GM12801 (cell line): ENCODE measurements at regions not wholly inside any gene's neighbourhood (a gene's known extent, or its start where the extent isn't known, plus 50 kb on each side); places are given as distances from the start of the nearest gene placed in this dataset.

Source experiments
- TF ChIP-seq, protein P1 (sequence below): IDR thresholded peaks from one replicate; pipeline ENCODE4 v1.5.1; 2011; ENCODE audit warnings: control low read depth; ENCODE audit not compliant: insufficient read length; ENCODE audit errors: extremely low read depth

GRCh38 chr12:92503029-92503931, 199.5 kb upstream of the PLEKHG7 start:
- TF ChIP-seq, protein P1, sequence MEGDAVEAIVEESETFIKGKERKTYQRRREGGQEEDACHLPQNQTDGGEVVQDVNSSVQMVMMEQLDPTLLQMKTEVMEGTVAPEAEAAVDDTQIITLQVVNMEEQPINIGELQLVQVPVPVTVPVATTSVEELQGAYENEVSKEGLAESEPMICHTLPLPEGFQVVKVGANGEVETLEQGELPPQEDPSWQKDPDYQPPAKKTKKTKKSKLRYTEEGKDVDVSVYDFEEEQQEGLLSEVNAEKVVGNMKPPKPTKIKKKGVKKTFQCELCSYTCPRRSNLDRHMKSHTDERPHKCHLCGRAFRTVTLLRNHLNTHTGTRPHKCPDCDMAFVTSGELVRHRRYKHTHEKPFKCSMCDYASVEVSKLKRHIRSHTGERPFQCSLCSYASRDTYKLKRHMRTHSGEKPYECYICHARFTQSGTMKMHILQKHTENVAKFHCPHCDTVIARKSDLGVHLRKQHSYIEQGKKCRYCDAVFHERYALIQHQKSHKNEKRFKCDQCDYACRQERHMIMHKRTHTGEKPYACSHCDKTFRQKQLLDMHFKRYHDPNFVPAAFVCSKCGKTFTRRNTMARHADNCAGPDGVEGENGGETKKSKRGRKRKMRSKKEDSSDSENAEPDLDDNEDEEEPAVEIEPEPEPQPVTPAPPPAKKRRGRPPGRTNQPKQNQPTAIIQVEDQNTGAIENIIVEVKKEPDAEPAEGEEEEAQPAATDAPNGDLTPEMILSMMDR, result no peak

DNA sequence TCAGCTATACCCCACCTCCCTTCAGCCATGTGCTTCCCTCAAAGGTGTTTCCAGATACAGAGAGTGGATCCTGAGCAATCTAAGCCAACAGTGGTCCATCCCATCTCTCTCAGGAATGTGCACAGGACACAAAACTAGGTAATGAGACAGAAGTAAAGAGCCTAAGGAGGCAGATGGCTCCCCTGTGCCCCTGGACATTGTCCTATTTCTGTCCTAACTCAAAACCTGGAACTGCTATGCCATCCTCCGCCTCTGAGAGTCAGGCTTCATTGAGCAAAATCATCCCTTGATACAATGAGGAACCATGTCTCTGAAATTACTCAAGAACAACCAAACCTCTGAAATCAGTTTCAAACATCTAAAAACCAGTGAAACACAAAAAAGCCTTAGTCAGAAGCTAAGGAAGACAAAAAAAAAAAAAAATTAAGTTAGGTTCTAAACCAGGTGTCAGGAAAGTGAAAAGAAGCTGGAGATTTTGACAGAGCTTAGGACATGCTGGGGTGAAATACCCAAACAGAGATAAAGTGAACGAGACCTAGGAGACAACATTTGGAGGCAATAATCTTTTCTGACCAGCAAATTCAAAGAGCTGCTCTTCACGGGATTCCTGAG, 200.3 kb upstream of the PLEKHG7 start:
- TF ChIP-seq, protein P1, result no peak

GRCh38 chr12:92496790-92497189, 206.0 kb upstream of the PLEKHG7 start:
- TF ChIP-seq, protein P1, result no peak

- TF ChIP-seq, protein P1, result no peak
Observed at GRCh38 chr12:92495108-92495507, 207.7 kb upstream of the PLEKHG7 start.

GRCh38 chr12:92493816-92494215, 209.0 kb upstream of the PLEKHG7 start:
- TF ChIP-seq, protein P1, result no peak

DNA sequence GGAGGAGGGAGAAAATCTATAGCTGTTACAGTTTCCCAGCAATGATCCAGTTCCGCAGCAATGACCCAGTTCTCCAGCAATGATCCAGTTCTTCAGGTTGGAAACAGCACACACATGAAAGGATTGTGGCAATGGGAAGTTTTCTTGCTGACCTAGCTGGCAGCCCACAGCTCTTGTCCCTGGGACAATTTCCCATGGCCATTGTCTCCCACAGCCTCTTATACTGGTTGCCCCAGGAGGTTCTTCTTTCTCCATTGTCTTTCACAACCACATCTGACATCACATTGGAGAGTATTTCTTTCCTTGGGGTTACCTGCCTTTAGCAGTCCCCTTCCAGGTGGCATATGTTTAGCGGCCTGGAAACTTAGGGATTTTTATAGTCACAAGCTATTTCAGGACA, 209.8 kb upstream of the PLEKHG7 start:
- TF ChIP-seq, protein P1, result no peak

- TF ChIP-seq, protein P1, result no peak
Observed at GRCh38 chr12:92492291-92492690, 210.5 kb upstream of the PLEKHG7 start.
